ENCODE measurements at regions not wholly inside any gene's neighbourhood (a gene's known extent, or its start where the extent isn't known, plus 50 kb on each side); places are given as distances from the start of the nearest gene placed in this dataset.

- Histone ChIP-seq H3K27me3 (ENCODE audit: insufficient read depth, low read depth, low read length) (no peaks in the 10 kb centered on the region), H3F3A (ENCODE audit: insufficient read depth, low read length, poor library complexity, severe bottlenecking) (no peaks in the 10 kb centered on the region), H3K9me3 (ENCODE audit: low read length) (no peaks in the 10 kb centered on the region), H3K9me2 (ENCODE audit: insufficient read depth, low read length) (no peaks in the 10 kb centered on the region), H3K36me3 (ENCODE audit: insufficient read depth, low read length) (no peaks in the 10 kb centered on the region), H3K79me2 (replicated peaks; ENCODE audit: insufficient read depth, low read length) (peaks cover 36% of the 10 kb centered on the region), H4K20me1 (ENCODE audit: insufficient read depth) (no peaks in the 10 kb centered on the region), H3K4me3 (ENCODE audit: low read length) (no peak overlapping the region), H2AFZ (ENCODE audit: low read depth, low read length) (no peak overlapping the region), H3K9ac (ENCODE audit: low read length) (no peak overlapping the region), H3K4me2 (ENCODE audit: low read length) (no peak overlapping the region), H3K27ac (ENCODE audit: low read length) (peak overlapping the region; percentile 32)
- TF ChIP-seq EP300 (conservative IDR thresholded peaks at IDR 0.05; ENCODE audit: poor library complexity, severe bottlenecking) (peak; percentile 31), EZH2 (IDR thresholded peaks at IDR 0.05; ENCODE audit: borderline replicate concordance, insufficient read depth, low read length, poor library complexity, severe bottlenecking) (no peak), REST (IDR thresholded peaks at IDR 0.05; ENCODE audit: borderline replicate concordance) (peak; percentile 74)
These were observed 158.8 kb downstream of the FAT3 start for GRCh38 chr11:92383430-92383829.

GRCh38 chr11:92384358-92384757 lies 159.7 kb downstream of the FAT3 start:
- H3F3A ChIP-seq (ENCODE audit: insufficient read depth, low read length, poor library complexity, severe bottlenecking), result no peaks in the 10 kb centered on the region
- TF ChIP-seq EZH2 (IDR thresholded peaks at IDR 0.05; ENCODE audit: borderline replicate concordance, insufficient read depth, low read length, poor library complexity, severe bottlenecking), result no peak
- TF ChIP-seq MXI1 (conservative IDR thresholded peaks at IDR 0.05; ENCODE audit: poor library complexity, severe bottlenecking), result no peak
- TF ChIP-seq CTCF (IDR thresholded peaks at IDR 0.05; ENCODE audit: poor library complexity, severe bottlenecking), result no peak
- no peak for TF ChIP-seq TAF1 (IDR thresholded peaks at IDR 0.05; ENCODE audit: low read depth)
- no peak for TF ChIP-seq RAD21 (conservative IDR thresholded peaks at IDR 0.05)
- H3K9me2 ChIP-seq (ENCODE audit: insufficient read depth, low read length), result no peaks in the 10 kb centered on the region
- peak overlapping the region; percentile 32 for H3K27ac ChIP-seq (ENCODE audit: low read length)
- H3K79me2 ChIP-seq (replicated peaks; ENCODE audit: insufficient read depth, low read length), result peaks cover 30% of the 10 kb centered on the region
- no peak overlapping the region for H2AFZ ChIP-seq (ENCODE audit: low read depth, low read length)
- no peaks in the 10 kb centered on the region for H3K27me3 ChIP-seq (ENCODE audit: insufficient read depth, low read depth, low read length)
- H3K36me3 ChIP-seq (ENCODE audit: insufficient read depth, low read length), result no peaks in the 10 kb centered on the region
- H3K9me3 ChIP-seq (ENCODE audit: low read length), result no peaks in the 10 kb centered on the region
- H4K20me1 ChIP-seq (ENCODE audit: insufficient read depth), result no peaks in the 10 kb centered on the region
- H3K4me3 ChIP-seq (ENCODE audit: low read length), result no peak overlapping the region
- H3K9ac ChIP-seq (ENCODE audit: low read length), result no peak overlapping the region
- no peak overlapping the region for H3K4me2 ChIP-seq (ENCODE audit: low read length)

DNA sequence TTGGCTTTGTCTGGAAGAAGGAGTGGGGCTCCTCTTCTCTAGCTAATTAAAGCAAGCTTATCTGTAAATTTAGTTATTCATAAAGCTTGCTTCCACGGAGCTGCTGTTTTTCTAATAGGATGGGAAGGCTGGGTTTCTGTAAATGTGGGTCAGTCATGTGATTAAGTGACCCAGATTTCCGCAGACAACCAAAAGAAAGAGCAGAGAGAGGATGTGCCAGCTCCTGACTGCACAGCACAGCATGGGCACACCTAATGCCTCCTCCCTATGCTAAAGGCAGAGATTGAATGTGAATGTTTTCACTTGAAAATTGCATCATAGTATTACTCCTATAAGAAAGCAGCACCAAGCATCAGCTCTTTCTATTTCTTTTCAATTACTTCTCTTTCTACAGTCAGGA lies 160.2 kb downstream of the FAT3 start:
- TF ChIP-seq POLR2AphosphoS5 (IDR thresholded peaks at IDR 0.05) (no peak), CTCF (IDR thresholded peaks at IDR 0.05; ENCODE audit: poor library complexity, severe bottlenecking) (no peak), MXI1 (conservative IDR thresholded peaks at IDR 0.05; ENCODE audit: poor library complexity, severe bottlenecking) (no peak), EZH2 (IDR thresholded peaks at IDR 0.05; ENCODE audit: borderline replicate concordance, insufficient read depth, low read length, poor library complexity, severe bottlenecking) (no peak), REST (IDR thresholded peaks at IDR 0.05; ENCODE audit: borderline replicate concordance) (no peak), EP300 (conservative IDR thresholded peaks at IDR 0.05; ENCODE audit: poor library complexity, severe bottlenecking) (no peak), TAF1 (IDR thresholded peaks at IDR 0.05; ENCODE audit: low read depth) (no peak), RAD21 (conservative IDR thresholded peaks at IDR 0.05) (no peak), SMC3 (conservative IDR thresholded peaks at IDR 0.05; ENCODE audit: poor library complexity) (no peak)
- H3K79me2 ChIP-seq (replicated peaks; ENCODE audit: insufficient read depth, low read length), result peaks cover 32% of the 10 kb centered on the region
- no peaks in the 10 kb centered on the region for H3F3A ChIP-seq (ENCODE audit: insufficient read depth, low read length, poor library complexity, severe bottlenecking)
- no peaks in the 10 kb centered on the region for H3K9me3 ChIP-seq (ENCODE audit: low read length)
- H3K4me2 ChIP-seq (ENCODE audit: low read length), result no peak overlapping the region
- no peaks in the 10 kb centered on the region for H3K36me3 ChIP-seq (ENCODE audit: insufficient read depth, low read length)
- H3K9me2 ChIP-seq (ENCODE audit: insufficient read depth, low read length), result no peaks in the 10 kb centered on the region
- peak overlapping the region; percentile 32 for H3K27ac ChIP-seq (ENCODE audit: low read length)
- no peak overlapping the region for H2AFZ ChIP-seq (ENCODE audit: low read depth, low read length)
- no peaks in the 10 kb centered on the region for H3K27me3 ChIP-seq (ENCODE audit: insufficient read depth, low read depth, low read length)
- H3K4me3 ChIP-seq (ENCODE audit: low read length), result no peak overlapping the region
- no peak overlapping the region for H3K9ac ChIP-seq (ENCODE audit: low read length)
- H4K20me1 ChIP-seq (ENCODE audit: insufficient read depth), result no peaks in the 10 kb centered on the region

Measured in neural cell (in vitro differentiated cells).